GM19372 (cell line): ENCODE measurements at regions not wholly inside any gene's neighbourhood (a gene's known extent, or its start where the extent isn't known, plus 50 kb on each side); places are given as distances from the start of the nearest gene placed in this dataset.
A peak's percentile ranks its signal among the peaks of the same experiment; 100 is the strongest.

Source experiments
- ATAC-seq: cut with Tn5 transposase; IDR thresholded peaks from one replicate; pipeline ENCODE4 v1.9.1; 2021; ENCODE audit warnings: mild to moderate bottlenecking, low read depth, moderate library complexity; ENCODE audit not compliant: unreplicated experiment

DNA sequence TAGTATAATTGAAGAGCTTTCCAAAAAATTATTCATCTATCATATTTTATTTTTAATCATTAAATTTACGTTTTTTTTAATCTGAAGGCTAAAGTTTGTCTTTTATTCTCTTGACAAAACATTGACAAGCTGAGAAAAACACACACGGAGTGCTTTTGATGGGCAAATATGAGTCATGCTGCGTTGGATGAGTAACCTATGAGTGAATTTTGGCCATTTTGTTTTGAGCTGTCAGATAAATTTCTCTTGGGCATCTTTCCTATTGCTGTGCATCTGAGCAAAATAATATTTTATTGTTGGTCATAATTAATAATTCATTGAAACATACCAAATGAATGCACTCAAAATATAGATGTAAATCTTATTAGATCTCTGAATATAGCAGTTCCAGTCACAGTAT is 1144.1 kb upstream of the ADGRL2 start:
- no peak for ATAC-seq

- ATAC-seq = peak; percentile 54
Observed at GRCh38 chr1:80656014-80656636, 1144.6 kb upstream of the ADGRL2 start.

DNA sequence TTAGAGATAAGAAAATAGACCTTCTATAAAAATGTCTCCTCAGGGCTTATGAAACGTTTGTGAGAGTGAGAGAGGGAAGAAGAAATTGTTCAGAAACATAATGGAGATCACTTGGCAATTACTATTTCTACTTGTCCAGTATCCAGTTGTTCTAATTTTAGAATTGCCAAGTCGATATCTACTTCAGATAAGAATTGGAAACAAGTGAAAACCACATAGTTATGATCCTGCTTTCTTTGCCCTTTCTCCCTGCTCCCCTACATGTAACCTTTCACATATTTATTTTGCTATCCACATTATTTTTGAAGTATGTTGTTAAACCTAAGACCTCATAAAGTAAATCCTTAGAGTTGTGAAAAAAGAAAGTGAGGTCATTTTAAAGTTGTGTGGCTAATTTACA is 1154.7 kb upstream of the ADGRL2 start:
- no peak for ATAC-seq

DNA sequence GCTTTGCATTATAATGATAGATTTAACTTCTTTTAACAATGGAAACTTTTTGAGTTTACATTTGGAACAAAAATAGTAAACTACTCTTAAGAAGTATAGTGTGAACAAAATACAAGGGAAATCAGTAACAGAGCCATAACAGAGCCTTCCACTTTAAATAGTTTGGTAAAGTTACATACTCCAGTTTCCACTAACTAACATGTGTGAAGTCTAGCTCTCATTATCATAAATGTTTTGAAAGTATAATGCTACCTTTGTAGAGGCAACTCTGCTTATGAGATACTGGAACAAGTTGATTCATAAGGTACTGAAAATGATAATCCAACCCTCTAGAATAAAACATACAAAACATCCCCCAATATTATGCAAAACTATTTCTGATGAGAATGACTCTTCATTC is 1155.1 kb upstream of the ADGRL2 start:
- no peak for ATAC-seq

- peak; percentile 39 for ATAC-seq
Observed at GRCh38 chr1:80640978-80641377, 1159.8 kb upstream of the ADGRL2 start.

DNA sequence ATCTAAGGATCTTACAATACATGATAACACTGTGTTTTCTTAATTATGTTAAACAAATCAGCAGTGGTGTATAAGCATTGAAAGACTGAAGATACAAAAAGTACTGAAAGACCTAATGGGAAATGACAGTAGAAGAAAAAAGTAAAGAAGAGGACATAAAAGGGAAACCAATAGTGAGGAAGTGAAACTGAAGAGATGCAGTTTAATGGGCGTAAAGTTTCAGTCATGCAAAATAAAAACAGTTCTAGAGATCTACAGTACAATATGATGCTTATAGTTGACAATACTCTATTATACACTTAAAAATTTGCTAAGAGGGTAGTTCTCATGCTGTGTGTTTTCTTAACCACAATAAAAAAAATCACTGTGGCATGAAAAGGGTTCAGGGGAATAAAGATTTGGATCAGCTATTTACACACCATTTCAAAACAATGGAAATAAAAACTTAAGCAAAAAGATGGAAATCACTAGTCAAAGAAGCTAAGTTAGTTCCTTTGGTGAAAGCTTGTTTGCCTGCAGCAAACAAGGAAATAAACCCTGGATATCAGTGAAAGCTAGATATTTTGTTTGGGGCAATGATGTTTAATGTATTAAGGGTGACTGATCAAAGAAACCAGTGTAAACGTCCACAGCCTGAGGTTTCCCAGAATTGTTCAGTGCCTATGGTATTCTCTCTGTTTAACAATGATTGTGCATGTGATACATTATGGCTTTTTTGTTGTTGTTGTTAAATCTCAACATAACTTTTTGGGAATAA is 1160.8 kb upstream of the ADGRL2 start:
- peak; percentile 95 for ATAC-seq

DNA sequence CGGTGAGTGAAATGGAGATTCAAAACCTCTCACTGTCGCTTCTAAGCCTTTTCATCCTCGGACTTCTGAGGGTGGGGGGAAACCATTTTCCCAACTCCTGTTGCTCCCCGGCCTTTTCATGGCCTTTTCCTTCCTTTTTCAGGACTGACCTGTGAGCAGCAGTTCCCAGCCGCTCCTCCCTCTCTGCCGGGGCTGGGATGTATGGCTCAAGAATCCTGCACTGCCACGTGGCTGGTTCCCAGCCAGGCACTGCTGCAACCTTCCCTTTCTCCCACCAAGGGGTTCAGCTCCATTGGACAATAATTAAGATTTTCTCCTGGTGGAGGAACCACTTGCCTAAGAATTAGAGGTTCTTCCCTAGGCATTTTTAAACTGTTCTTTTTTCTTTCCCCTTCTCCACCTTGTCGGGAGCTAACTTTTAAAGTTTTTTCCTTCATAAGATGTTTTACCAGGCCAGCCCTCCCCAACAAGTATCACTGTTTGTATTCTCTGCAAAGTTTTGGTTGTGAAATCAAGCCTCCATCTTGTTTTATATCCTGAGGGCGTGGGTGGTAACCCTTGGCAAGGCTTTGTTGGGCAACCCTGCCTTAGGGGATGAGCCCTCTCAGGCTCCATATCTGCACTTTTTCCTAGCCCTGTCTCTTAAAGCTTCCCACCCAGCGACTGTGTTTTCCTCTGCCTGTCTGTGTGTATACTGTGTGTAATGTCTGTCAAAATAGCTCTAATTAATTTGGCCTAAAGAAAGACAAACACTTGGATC is 1166.6 kb upstream of the ADGRL2 start:
- no peak for ATAC-seq

GRCh38 chr1:80632284-80632683 is 1168.5 kb upstream of the ADGRL2 start:
- ATAC-seq = no peak

DNA sequence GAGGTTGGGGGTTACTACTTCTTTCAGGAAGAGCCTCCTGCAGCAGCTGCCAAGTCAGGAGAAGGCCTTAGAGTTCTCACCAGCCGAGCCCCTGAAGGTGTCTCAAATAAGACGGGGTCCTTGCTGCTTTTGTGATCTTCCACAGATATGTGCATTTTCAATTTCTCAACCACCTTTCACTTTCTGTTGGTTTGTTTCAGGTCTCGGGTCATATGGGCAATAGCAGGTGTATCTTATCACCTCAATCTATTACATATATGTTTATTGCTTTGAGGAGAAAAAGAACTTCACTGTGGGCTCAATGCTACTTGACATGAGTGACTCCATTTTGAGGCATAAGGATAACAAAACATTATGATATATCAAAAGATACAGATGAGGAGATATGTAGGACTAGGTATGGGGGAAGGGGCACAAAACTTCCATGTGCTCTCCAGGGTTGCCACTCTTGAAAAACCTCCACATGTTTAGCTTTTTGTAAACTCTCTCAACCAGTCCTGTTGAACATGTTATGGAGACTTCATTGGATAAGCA is 1171.4 kb upstream of the ADGRL2 start:
- ATAC-seq = no peak

DNA sequence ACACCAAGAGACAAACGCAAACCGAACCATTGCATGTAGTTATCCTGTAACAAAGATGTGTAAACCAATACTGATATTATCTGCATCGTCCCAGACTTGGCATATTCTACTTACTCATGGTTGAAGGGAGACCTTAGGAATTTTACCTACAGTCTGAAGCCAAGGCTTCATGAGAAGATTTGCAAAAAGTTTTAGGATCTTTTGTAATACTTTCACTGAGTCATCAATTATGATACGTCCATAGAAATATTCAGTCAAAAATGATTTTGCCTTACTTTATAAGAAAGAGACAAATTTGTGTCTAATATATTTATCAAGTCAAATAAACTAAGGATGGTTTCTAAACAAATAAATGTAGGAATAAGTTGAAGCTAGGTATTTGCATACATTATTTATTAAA is 1176.1 kb upstream of the ADGRL2 start:
- no peak for ATAC-seq

DNA sequence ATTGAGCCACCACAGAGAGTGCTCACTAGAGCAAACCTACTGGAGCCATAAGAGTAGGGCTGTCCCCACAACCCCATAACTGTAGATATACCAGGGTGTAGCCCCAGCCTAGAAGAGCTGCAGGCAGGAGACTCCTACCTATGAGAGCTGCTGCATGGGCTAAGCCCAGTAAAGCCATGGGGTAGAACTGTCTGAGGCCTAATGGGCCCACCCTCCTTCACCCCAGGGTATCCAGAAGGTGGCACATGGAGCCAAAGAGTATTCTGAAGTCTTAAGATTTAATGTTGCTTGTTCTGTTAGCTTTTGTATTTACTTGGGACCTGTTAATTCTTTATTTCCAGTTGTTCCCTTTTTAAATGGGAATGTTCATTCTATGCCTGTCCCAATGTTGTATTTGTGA is 1193.7 kb upstream of the ADGRL2 start:
- no peak for ATAC-seq

GRCh38 chr1:80594013-80594412 is 1206.7 kb upstream of the ADGRL2 start:
- no peak for ATAC-seq

DNA sequence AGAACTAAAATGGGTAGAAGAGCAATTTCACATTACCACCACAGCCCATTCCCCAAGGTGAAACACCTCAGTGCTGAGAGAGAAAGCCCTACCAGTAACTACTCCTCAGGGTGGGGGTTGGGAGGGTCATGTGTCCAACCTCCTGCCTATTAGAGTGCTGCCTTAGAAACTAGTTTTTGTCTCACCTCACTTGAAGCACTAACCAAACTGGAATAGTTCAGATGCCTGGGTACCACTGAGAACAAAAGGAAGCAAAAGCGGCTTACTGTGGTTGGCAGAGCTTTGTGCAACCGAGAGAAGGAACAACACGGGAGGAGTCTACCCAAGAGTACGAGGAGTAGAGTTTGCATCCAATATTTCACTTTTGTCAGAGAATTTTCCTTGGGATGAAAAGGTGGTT is 1207.5 kb upstream of the ADGRL2 start:
- no peak for ATAC-seq

GRCh38 chr1:80582980-80583379 is 1217.8 kb upstream of the ADGRL2 start:
- no peak for ATAC-seq

DNA sequence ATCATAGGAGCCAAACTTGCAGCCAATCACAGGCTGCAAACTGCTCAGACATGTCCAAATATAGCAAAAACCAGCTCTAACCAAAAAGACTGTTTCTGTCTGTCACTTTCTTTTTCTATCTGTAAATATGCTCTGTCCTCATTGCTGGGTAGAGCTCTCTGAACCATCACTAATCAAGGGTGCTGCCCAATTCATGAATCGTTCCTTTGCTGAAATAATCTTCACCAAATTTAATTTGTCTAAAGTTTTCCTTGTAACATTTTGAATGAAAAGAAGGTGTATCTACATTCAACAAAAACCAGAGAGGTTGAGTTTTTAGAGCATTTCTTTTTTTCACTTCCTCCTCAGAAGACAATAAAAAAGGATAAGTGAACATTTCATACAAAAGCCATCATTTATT is 1221.7 kb upstream of the ADGRL2 start:
- no peak for ATAC-seq

DNA sequence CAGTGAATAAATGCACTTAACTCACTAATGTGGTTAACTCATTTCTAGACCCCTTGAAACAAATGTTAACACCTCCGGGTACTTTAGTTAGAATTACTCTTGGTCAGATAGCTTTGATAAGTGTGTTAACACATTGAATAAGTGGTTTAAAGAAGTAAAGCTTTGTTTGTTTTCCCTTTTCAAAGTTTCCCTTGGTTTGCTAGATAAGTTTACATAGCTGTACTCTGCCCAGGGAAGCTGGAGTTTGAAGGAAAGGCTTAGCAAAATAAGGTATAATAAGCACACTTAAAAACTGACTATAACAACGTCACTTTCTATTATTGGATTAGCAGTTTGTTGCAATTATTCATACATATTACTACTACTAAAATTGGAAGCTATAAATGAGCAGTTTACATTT is 1233.9 kb upstream of the ADGRL2 start:
- no peak for ATAC-seq

DNA sequence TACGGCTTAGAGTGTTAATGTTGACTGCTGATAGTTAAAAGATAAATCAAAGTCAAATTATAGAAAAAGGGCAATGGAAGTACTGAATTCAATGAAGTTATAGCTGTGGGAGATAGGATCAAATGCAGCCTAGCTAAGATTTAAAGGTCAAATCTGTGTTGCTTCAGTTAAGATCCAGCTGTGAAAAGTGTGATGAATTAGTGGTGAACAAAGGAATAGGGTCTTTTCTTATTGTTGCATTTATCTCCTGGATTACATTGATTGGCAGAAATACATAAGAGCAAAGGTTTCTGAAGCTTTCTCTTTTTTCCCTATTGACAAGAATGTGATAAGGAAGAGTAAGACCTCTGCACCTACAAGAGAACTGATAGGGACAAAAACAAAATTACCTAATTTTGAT is 1234.6 kb upstream of the ADGRL2 start:
- ATAC-seq = no peak

DNA sequence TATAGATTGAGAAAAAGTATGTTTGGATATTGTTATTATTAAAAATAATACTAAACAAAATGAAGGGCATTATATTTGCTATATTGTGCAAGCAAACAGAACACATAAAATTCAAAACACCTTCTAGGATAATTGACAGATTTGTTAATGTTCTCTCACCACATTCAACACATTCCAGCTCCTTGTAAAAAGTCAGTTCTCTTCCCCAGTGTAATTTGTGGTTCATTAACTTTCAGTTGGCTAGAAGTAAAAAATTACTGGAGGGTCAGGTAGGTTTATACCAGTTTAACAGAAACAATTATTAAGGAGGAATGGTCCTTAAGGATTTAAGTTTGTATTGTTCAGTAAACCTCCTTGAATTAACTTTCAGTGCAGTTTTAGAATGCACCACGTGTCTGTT is 1235.3 kb upstream of the ADGRL2 start:
- ATAC-seq = no peak

- no peak for ATAC-seq
Observed at GRCh38 chr1:80542231-80542630, 1258.5 kb upstream of the ADGRL2 start.

- ATAC-seq = no peak
Observed at GRCh38 chr1:80540596-80540995, 1260.1 kb upstream of the ADGRL2 start.

GRCh38 chr1:80540149-80540548 is 1260.6 kb upstream of the ADGRL2 start:
- no peak for ATAC-seq
